ENCODE measurements at regions not wholly inside any gene's neighbourhood (a gene's known extent, or its start where the extent isn't known, plus 50 kb on each side); places are given as distances from the start of the nearest gene placed in this dataset.

DNA sequence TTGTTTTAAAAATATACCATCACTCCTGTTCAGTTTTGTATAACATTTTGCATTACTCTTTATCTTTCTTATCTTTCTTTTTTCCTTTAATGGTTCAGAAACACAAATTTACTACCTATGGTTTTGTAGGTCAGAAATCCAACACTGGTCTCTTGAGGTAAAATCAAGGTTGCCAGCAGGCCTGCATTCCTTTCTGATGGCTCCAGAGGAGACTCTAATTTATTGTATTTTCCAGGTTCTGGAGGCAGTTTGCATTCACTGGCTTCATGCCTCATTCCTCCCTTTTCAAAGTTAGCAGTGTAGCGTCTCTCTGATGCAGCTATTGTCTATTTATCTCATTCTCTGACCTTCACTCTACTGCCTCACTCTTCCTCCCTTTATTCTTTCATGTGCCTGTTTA is 767.4 kb downstream of the SLITRK6 start:
- DNase-seq, result no peak

DNA sequence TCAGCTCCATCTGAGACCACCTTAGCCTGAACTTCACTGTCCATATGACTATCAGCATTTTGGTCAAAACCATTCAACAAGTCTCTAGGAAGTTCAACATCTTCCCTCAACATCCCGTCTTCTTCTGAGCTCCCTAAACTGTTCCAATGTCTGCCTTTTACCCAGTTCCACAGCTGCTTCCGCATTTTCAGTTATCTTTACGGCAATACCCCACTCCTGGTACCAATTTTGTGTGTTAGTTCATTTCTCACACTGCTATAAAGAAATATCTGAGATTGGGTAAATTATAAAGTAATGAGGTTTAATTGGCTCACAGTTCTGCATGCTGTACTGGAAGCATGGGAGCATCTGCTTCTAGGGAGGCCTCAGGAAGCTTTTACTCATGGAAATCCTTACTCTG is 771.2 kb downstream of the SLITRK6 start:
- no peak for DNase-seq

DNA sequence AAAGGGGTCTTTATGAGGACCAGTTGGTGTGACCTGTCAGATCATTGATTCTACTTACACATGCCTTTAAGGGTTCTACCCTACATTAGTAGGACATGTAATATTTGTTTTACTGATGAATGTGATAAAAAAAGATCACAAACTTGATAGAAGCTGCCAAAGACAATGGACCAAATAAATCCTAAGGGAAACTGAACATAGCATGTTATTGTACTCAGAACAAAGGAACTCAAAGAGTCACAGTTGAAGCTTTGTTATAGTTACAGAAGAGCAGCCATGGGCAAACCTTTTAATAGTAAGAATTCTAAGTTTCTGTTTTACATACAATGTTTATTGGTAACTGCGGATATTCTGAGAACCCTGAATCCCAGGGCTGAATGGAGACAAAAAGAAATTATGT is 780.1 kb downstream of the SLITRK6 start:
- DNase-seq, result no peak

DNA sequence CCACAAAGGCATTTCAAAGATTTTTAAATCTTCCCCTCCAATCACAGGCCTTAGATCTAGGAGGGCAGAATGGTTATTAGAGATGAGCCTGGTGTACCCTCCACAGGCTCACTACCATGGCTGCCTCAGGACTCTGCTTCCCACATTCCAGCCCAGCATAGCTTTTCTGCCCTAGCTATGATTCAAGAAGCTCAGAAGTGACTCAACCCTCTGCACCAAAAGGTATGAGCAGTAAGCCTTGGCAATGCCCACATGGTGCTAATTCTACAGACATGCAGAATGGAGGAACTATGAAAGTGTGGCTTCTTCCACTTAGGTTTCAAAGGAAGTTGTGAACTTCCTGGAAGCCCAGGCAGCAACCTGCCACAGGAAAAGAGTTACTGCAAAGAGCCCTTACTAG is 786.2 kb downstream of the SLITRK6 start:
- DNase-seq, result no peak

DNA sequence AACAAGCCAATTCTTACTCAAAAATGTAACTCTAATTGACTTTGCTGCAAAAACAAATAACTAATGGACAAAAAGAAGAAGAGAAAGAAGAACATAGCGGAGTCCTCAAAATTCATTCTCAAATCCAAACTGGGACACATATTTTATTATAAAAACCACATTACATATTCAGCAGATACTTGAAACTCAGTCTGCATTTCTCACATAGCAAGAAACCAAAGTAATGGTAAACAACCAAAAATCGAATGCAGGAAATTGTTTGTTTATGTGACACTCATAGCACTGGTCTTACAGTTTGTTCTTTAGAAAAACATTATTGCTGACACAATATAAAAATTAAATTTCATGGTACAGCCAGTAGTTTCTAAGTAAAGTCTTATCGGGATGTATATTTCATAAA is 789.8 kb downstream of the SLITRK6 start:
- no peak for DNase-seq

DNA sequence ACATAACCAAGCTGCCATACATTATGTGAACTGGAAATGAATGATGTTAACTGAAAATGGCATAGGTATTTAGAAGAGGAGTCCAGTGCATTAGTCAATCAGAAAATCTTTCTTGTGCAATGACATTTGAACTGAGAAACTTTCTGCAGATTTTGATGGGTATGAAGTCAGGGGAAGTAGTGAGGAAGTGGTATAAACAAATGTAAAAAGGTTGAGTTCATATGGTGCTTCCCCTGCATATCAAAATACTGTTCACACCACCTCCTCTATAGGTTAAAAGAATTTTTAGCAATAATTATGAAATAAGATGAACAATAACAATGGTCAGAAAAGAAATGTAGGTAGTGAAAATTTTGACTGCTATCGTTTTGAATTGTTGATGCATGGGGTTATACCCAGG is 800.0 kb downstream of the SLITRK6 start:
- DNase-seq, result no peak

DNA sequence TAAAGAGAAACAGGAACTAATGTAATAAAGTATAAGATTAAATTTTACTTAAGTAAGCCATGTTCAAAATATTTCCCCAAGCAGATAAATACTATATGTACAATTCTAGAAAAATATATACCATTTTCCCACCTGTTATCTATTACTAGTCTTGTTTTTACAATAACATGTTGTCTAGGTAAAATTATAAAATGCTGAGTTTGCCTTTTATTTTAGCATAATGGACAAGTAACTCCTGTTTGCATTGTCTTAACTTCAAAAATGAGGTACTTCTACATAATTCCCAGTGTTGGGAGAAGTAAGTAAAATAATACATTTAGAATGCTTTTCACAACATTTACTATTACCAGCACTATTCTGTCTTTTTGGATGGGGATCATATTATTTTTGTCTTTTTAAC is 800.5 kb downstream of the SLITRK6 start:
- no peak for DNase-seq

DNA sequence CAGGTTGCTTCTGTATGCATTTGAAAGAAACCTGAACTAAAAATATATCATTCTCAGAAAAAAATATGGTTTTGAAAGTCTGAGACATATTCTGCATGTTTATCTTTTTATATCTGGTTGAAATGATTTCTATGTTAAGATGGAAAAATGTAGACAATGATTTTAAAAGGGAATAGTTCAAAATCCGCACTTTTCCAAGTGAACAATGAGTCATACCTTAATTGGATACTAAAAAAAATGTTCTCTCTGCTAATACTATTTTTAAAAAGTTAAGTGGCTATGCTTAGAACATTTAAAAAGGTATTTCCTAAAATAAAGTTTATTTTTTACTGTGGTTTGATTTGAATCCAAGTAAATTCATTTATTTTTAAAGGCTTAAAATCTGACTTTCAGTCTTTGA is 801.4 kb downstream of the SLITRK6 start:
- DNase-seq, result no peak

DNA sequence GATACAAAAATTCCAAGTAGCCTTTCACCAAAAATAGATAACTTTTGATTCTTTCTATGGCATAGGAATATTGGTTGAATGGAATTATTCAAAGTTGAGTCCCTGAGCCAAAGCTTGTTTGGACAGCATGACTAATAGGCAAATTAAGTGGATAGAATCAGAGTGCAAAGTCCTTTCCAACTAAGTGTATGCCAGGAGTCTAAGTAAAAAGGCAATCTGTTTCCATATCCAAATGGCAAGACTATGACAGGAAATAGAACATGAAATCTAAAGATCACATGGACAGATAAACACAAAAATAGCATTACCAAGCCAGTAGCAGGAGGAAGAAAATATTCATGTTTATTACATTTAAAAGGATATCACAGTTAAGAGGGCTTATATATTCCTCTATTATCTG is 804.6 kb downstream of the SLITRK6 start:
- DNase-seq, result no peak

DNA sequence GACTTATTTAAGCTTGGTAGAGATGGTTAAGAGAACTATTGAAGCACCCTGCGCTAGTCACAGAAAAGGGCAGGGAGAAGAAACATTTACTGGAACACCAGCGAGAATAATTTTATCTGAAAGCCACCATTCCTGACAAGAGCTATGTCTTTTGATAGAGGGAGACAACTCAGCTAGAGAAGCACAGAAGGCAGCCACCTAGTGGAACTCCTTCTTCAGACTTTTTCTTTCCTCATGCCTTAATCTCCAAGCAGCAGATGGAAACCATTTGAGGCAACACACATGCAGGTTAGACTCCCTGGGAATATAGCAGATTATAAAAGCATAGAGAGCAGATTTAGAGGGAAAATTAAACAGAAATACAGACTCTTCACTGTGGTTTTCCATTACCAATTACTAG is 813.4 kb downstream of the SLITRK6 start:
- DNase-seq, result no peak

DNA sequence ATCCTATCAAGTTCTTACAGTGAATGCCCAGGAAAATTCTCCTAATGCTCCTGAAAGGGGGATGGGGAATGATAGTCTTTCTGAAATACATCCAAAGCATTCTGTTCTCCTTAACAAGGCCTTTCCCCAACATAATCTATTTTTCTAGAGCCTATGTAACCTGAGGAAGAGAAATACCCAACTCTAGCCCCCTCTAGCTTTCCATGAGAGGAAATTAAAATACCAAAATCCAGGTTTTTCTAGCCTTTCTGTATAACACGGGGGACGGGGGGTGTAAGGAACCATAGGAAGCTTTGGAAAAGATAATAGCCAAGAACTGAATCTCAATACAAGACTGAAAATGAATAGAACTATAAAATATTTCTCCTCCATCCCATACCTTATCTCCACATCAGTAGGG is 815.9 kb downstream of the SLITRK6 start:
- no peak for DNase-seq

DNA sequence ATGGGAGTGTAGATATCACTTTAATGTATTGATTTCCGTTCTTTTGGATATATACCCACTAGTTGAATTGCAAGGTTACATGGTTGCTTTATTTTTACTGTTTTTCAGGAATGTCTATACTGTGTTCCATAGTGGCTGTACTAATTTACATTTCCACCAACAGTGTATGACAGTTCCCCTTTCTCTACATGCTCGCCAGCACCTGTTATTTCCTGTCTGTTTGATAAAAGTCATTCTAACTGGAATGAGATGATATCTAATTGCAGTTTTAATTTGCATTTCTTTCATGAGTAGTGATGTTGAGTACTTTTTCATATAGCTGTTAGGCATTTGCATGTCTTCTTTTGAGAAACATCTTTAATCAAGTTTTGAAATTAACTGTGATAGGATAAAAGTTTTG is 818.6 kb downstream of the SLITRK6 start:
- DNase-seq, result no peak

DNA sequence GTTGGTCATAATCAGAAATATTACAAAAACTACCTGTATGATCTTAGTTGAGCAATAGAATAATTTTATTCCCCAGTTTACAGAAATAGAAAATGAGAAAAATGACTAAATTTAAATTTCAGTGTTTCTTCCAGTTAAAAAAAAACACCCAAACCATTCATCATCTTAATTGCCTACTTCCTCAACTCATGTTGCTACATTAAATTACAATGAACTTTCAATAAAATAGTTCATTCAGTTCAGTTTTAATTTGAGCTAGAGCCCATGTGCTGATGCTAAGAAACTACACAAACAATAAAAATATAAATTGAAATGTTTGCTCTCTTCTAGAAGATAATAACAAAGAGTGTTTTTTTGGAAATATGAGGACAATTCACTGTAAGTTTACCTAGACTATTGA is 820.4 kb downstream of the SLITRK6 start:
- no peak for DNase-seq

DNA sequence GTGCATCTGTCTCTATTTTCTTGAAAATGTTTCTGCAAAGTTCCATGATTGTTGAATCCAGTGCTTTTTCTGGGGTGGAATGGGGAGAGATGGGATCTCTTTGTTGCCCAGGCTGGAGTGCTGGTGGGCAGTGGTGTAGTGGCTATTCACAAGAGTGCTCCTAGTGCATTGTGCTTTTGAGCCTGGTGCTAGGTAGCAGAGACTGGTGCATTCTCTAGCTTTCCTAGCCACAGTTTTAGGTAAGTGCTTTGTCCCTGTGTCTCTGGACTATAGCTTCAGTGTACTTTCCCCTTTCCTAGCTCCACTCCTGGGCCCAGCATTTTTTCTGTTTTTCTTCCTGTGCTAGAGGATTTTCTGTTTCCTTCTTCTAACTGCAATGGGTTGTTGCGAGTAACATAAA is 825.6 kb downstream of the SLITRK6 start:
- DNase-seq, result no peak

DNA sequence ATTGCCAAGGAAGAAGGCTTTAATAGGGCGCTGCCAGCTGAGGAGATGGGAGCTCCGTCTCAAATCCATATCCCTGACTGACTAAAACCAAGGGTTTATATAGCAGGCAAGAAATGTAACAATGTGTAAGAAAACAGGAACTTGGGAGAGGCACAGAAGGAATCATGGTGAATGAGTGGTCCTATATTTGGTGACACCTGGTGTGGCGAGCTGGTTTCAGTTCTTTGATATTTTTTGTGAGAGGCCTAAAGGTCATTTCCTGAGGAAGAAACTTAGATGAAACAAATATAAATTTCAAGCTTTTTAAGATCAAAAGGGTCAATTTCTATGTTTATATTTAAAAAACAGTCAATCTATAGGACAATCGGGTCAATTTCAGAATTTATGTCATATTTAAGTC is 826.3 kb downstream of the SLITRK6 start:
- DNase-seq, result no peak

DNA sequence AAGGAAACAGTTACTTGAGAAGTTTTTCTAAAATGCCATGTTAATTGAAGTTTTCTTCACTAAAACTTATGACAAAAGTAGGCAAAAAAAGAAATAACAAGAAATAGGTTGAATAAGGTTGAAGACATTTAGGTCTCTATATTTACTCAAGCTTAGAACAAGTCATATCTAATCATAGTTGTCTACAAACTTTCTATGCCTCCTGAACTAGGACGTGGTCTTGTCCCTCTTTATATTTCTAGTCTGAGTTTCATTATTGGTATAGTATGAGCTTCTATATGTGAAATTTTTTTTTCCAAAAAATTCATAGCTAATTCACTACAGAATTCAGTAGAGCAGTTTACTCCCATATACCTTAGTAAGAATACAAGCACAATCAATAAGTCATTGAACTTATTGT is 836.4 kb downstream of the SLITRK6 start:
- DNase-seq, result no peak

DNA sequence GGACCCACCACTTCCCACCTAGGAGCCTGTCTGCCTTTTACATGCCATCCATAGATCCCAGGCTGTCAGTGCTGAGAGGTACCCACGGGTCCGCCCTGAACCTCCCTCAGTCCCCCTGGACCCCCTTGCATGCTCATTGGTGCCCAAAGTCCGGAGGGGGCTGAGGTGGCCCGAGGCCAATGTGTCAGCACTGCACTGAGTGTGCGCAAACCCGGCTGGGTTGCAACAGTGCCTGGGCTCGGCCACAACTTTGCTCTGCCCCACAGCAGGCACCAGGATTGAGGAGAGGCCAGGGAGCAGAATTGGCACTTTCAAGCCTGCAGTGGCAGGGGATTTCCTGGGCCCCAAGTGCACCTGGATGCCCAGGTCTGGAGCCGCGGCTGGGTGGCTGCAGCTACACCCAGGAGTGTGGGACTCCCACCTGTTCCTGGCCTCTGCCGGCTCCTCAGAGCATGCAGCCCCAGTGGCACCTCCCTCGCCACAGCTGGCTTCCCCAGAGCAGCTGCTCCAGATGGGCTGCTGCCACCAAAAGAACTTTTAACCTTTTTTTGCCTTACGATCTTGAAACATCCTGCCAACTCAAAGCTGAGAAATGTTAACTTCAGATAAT is 837.0 kb downstream of the SLITRK6 start:
- no peak for DNase-seq

DNA sequence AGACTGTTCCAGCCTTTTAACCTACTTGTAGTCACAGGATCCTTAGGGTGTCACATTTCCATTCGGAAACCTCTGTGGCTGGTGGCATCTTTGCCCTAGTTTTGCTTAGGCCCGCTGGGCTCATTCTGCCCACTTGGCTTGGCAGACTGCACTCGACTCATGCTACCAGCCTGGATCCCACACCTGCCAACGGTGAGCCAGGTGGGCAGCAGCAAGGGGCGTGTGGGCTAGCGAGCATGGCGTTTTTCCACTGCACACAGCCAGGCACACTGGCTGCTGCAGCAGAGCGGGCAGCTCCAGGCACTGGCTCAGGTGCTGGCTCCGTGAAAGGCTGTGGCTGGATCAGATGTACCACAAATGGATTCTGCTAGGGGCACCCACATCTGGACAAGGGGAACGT is 838.2 kb downstream of the SLITRK6 start:
- no peak for DNase-seq

DNA sequence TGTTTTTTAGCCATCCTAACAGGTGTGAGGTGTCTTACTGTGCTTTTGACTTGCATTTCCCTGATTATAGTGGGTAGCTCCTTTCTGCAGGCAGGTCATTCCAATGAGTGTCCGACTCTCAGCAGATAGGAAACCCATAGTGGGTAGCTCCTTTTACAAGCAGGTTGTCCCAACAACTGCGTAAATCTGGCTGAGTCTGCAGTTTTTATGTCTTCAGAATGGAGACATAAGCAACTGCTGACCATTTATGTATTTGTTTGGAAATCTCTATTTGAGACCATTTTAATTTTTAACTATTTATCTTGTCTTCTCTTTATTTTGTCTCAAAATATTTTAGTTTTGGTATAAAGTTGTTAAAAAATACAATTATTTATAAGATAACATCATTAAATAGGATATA is 839.4 kb downstream of the SLITRK6 start:
- DNase-seq, result no peak

DNA sequence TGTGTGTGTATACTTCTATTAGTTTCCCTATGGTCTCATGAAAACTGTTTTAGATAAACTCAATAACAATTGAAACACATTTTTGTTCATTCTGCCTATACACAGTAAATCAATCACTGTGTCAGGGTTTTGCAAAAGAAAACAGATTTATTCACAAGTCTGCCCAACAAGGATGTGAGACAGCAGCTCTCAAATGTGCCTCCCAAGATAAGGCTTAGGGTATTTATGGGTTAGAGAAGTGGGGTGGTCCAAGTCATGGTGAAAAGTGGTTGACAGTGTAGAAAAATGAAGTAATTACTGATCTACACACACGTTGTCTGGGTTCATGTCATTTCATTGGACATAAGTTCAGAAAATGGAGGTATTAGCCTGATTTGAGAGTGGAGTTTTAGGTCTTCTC is 844.6 kb downstream of the SLITRK6 start:
- no peak for DNase-seq

DNA sequence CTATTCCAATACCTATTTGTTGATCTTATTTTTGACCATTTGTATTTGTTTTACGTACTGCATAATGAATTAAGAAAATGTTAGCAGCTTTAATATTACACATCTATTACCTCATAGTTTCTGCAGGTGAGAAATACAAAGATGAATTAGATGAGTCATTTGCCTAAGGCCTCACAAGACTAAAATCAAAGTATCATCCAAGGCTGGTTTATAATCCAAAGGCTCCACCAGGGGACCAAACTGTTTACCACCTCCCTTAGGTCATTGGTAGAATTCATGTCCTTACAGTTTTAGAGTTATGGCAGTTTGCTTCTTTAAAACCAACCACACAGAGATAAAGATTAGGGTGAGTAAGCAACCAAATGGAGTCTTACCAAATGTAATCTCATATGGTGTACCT is 848.1 kb downstream of the SLITRK6 start:
- no peak for DNase-seq

DNA sequence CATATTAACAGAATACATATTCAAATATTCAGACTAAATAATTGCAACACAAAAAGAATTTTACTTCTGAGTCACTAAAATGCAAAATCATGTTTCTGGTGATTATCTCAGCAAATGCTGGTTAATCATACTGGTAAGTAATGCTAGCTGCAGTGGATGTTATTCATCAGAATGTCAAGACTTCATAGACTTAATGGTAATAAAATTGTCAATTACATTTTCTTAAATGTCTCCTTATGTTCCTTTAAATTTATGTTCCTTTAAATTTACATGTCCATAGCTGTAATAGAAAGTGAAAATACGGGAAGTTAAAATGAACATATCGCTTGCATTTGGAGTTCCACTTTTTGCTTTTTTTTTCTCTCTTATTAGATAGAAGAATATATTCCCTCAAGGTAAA is 853.0 kb downstream of the SLITRK6 start:
- DNase-seq, result no peak

DNA sequence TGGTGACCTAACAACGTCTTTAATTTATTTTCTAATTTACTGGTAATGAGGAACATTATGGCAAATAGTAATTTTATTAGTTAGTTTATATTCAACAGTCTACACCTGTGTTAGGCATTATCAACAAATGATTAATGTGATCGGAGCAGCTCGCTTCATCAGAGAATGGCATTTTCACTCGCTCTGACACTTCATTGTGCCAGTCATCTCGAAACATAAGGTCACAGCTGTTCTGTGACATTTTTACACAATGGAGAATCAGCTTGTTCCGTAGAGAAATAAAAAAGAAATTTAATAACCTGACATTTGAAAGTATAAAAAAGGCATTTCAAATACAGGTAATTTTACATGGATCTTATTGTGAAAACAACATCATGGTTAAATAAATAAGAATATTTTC is 858.4 kb downstream of the SLITRK6 start:
- no peak for DNase-seq

DNA sequence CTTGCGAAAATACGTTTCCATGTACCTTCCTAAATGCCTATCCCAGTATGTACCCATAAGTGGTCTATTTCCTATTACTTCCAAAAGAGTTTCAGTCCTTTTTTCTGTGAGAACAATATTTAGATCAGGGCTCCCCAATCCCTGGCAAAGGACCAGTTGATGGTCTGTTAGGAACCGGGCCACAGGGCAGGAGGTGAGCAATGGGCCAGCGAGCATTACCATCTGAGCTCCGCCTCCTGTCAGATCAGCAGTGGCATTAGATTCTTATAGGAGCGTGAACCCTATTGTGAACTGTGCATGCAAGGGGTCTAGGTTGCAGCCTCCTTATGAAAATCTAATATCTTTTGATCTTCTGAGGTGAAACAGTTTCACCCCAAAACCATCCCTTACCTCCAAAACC is 859.1 kb downstream of the SLITRK6 start:
- no peak for DNase-seq

DNA sequence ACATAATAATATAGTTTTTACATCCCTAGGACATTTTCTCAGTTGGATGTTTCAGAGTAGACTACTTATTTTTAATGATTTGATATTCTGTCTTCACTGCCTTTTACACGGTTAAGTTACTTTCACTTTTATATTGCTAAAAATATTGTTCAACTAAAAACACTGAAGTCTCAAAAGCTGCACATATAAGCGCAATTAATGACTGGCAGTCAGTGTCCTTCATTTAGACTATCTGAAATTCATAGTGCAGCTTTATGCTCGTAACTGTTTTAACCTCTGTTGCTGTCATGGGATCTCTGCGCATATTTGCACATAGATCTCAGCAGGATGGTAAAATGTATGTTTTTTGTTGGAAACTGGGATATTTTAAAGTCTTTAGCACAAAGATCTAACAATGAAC is 864.3 kb downstream of the SLITRK6 start:
- no peak for DNase-seq

DNA sequence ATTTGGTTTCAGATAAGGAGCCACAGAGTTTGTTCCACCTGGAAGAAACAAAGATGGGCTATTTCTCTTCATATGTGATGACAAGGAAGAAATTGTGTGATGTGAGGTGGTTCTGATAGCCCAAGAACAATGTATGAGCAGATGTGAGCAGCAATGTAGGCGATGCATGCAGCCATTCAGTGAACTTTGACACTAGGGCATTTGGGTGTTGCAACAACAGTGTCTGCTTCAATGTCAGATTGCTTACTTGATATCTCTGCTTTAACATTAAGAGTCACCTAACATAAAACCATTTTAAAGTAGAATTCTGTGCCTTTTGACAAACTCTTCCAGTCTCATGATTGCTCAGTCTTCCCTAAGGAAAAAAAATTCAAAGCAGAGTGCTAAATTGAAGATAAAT is 865.4 kb downstream of the SLITRK6 start:
- DNase-seq, result no peak
